ENCODE measurements at regions not wholly inside any gene's neighbourhood (a gene's known extent, or its start where the extent isn't known, plus 50 kb on each side); places are given as distances from the start of the nearest gene placed in this dataset.

GRCh38 chr16:65746941-65747340, 619.5 kb upstream of the CDH5 start:
- H3K27ac Mint-ChIP-seq (ENCODE audit: unreplicated experiment): no peak overlapping the region
- DNase-seq (ENCODE audit: low spot score): no peak

GRCh38 chr16:65745201-65745708, 621.2 kb upstream of the CDH5 start:
- H3K36me3 Mint-ChIP-seq (ENCODE audit: low read depth): no peaks in the 10 kb centered on the region
- no peak overlapping the region for H3K27ac Mint-ChIP-seq (ENCODE audit: unreplicated experiment)
- TF ChIP-seq, protein P1, sequence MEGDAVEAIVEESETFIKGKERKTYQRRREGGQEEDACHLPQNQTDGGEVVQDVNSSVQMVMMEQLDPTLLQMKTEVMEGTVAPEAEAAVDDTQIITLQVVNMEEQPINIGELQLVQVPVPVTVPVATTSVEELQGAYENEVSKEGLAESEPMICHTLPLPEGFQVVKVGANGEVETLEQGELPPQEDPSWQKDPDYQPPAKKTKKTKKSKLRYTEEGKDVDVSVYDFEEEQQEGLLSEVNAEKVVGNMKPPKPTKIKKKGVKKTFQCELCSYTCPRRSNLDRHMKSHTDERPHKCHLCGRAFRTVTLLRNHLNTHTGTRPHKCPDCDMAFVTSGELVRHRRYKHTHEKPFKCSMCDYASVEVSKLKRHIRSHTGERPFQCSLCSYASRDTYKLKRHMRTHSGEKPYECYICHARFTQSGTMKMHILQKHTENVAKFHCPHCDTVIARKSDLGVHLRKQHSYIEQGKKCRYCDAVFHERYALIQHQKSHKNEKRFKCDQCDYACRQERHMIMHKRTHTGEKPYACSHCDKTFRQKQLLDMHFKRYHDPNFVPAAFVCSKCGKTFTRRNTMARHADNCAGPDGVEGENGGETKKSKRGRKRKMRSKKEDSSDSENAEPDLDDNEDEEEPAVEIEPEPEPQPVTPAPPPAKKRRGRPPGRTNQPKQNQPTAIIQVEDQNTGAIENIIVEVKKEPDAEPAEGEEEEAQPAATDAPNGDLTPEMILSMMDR (IDR thresholded peaks at IDR 0.05): no peak
- no peak for DNase-seq (ENCODE audit: low spot score)
- H3K9me3 Mint-ChIP-seq (ENCODE audit: low read depth): no peaks in the 10 kb centered on the region
- H3K4me3 Mint-ChIP-seq (ENCODE audit: unreplicated experiment): no peak overlapping the region
- H3K27me3 Mint-ChIP-seq (ENCODE audit: low read depth): no peaks in the 10 kb centered on the region
- H3K4me1 Mint-ChIP-seq (ENCODE audit: low read depth): no peaks in the 10 kb centered on the region

More at GRCh38 chr16:65746941-65747340, 619.5 kb upstream of the CDH5 start:
- Mint-ChIP-seq H3K4me1 (ENCODE audit: low read depth) (no peaks in the 10 kb centered on the region), H3K27me3 (ENCODE audit: low read depth) (no peaks in the 10 kb centered on the region), H3K36me3 (ENCODE audit: low read depth) (no peaks in the 10 kb centered on the region), H3K4me3 (ENCODE audit: unreplicated experiment) (no peak overlapping the region), H3K9me3 (ENCODE audit: low read depth) (no peaks in the 10 kb centered on the region)
- TF ChIP-seq, protein P1 (IDR thresholded peaks at IDR 0.05): no peak

GRCh38 chr16:65744401-65744800, 622.1 kb upstream of the CDH5 start:
- no peaks in the 10 kb centered on the region for H3K9me3 Mint-ChIP-seq (ENCODE audit: low read depth)
- no peaks in the 10 kb centered on the region for H3K27me3 Mint-ChIP-seq (ENCODE audit: low read depth)
- H3K4me1 Mint-ChIP-seq (ENCODE audit: low read depth): no peaks in the 10 kb centered on the region
- no peak overlapping the region for H3K4me3 Mint-ChIP-seq (ENCODE audit: unreplicated experiment)
- TF ChIP-seq, protein P1 (IDR thresholded peaks at IDR 0.05): no peak
- H3K27ac Mint-ChIP-seq (ENCODE audit: unreplicated experiment): no peak overlapping the region
- no peak for DNase-seq (ENCODE audit: low spot score)
- H3K36me3 Mint-ChIP-seq (ENCODE audit: low read depth): no peaks in the 10 kb centered on the region

GRCh38 chr16:65743558-65743957, 621.7 kb upstream of the CDH11 start:
- no peak overlapping the region for H3K4me3 Mint-ChIP-seq (ENCODE audit: unreplicated experiment)
- DNase-seq (ENCODE audit: low spot score): no peak
- no peak overlapping the region for H3K27ac Mint-ChIP-seq (ENCODE audit: unreplicated experiment)
- no peaks in the 10 kb centered on the region for H3K36me3 Mint-ChIP-seq (ENCODE audit: low read depth)
- H3K9me3 Mint-ChIP-seq (ENCODE audit: low read depth): no peaks in the 10 kb centered on the region
- H3K27me3 Mint-ChIP-seq (ENCODE audit: low read depth): no peaks in the 10 kb centered on the region
- H3K4me1 Mint-ChIP-seq (ENCODE audit: low read depth): no peaks in the 10 kb centered on the region
- TF ChIP-seq, protein P1 (IDR thresholded peaks at IDR 0.05): no peak

- Mint-ChIP-seq H3K4me3 (ENCODE audit: unreplicated experiment) (no peak overlapping the region), H3K4me1 (ENCODE audit: low read depth) (no peaks in the 10 kb centered on the region), H3K36me3 (ENCODE audit: low read depth) (no peaks in the 10 kb centered on the region), H3K27me3 (ENCODE audit: low read depth) (no peaks in the 10 kb centered on the region), H3K9me3 (ENCODE audit: low read depth) (no peaks in the 10 kb centered on the region), H3K27ac (ENCODE audit: unreplicated experiment) (no peak overlapping the region)
- DNase-seq (ENCODE audit: low spot score): no peak
- TF ChIP-seq, protein P1 (IDR thresholded peaks at IDR 0.05): no peak
Measured at GRCh38 chr16:65740711-65741110, 618.8 kb upstream of the CDH11 start.
